ENCODE measurements at regions not wholly inside any gene's neighbourhood (a gene's known extent, or its start where the extent isn't known, plus 50 kb on each side); places are given as distances from the start of the nearest gene placed in this dataset.
"Not testable (repeated sequence)": the region's sequence is repeated elsewhere in the genome, so short reads cannot be mapped to it uniquely, and the experiment has no call there.

GRCh38 chr6:145090801-145091585, 644.3 kb downstream of the EPM2A start:
- no peak for DNase-seq (ENCODE audit: low read depth)

- no peak for DNase-seq (ENCODE audit: low read depth)
Observed at GRCh38 chr6:145091586-145092142, 643.7 kb downstream of the EPM2A start.

GRCh38 chr6:145092554-145092953, 642.8 kb downstream of the EPM2A start:
- no peak for DNase-seq (ENCODE audit: low read depth)

- DNase-seq (ENCODE audit: low read depth): no peak
Observed at GRCh38 chr6:145093226-145093625, 642.1 kb downstream of the EPM2A start.

GRCh38 chr6:145096846-145097245, 638.5 kb downstream of the EPM2A start:
- DNase-seq (ENCODE audit: low read depth): peak; percentile 5

- DNase-seq (ENCODE audit: low read depth): not testable (repeated sequence)
Observed at GRCh38 chr6:145098127-145098526, 637.2 kb downstream of the EPM2A start.

- no peak for DNase-seq (ENCODE audit: low read depth)
Observed at GRCh38 chr6:145099713-145100112, 635.6 kb downstream of the EPM2A start.

GRCh38 chr6:145110109-145110508, 625.2 kb downstream of the EPM2A start:
- DNase-seq (ENCODE audit: low read depth): no peak

- DNase-seq (ENCODE audit: low read depth): not testable (repeated sequence)
Observed at GRCh38 chr6:145111407-145111806, 623.9 kb downstream of the EPM2A start.

GRCh38 chr6:145112711-145113148, 622.6 kb downstream of the EPM2A start:
- no peak for DNase-seq (ENCODE audit: low read depth)

GRCh38 chr6:145115638-145116037, 619.7 kb downstream of the EPM2A start:
- DNase-seq (ENCODE audit: low read depth): no peak

- no peak for DNase-seq (ENCODE audit: low read depth)
Observed at GRCh38 chr6:145116591-145117178, 618.6 kb downstream of the EPM2A start.

- no peak for DNase-seq (ENCODE audit: low read depth)
Observed at GRCh38 chr6:145118224-145118623, 617.1 kb downstream of the EPM2A start.

- no peak for DNase-seq (ENCODE audit: low read depth)
Observed at GRCh38 chr6:145119081-145119480, 616.2 kb downstream of the EPM2A start.

GRCh38 chr6:145132709-145133108, 602.6 kb downstream of the EPM2A start:
- DNase-seq (ENCODE audit: low read depth): no peak

- DNase-seq (ENCODE audit: low read depth): no peak
Observed at GRCh38 chr6:145135702-145136101, 599.6 kb downstream of the EPM2A start.

GRCh38 chr6:145137425-145137824, 597.9 kb downstream of the EPM2A start:
- peak; percentile 12 for DNase-seq (ENCODE audit: low read depth)

- DNase-seq (ENCODE audit: low read depth): no peak
Observed at GRCh38 chr6:145138469-145139139, 596.7 kb downstream of the EPM2A start.

GRCh38 chr6:145139140-145139850, 596.0 kb downstream of the EPM2A start:
- DNase-seq (ENCODE audit: low read depth): no peak

- DNase-seq (ENCODE audit: low read depth): no peak
Observed at GRCh38 chr6:145139895-145140294, 595.4 kb downstream of the EPM2A start.

- DNase-seq (ENCODE audit: low read depth): no peak
Observed at GRCh38 chr6:145141572-145141971, 593.7 kb downstream of the EPM2A start.

All from HT1080 (cell line).